PC-9 (cell line): ENCODE measurements at regions not wholly inside any gene's neighbourhood (a gene's known extent, or its start where the extent isn't known, plus 50 kb on each side); places are given as distances from the start of the nearest gene placed in this dataset.

Source experiments
- BruUV-seq: library from RNA; stranded (reverse); fragments of 400-500 nt; replicated peaks from 2 replicates; lab custom pipeline; 2021; lab: Mats Ljungman, UMichigan
- CTCF ChIA-PET: fragments of 300-600 bp; sonication (Branson Sonifier 250); formaldehyde crosslinking; loops from one replicate; lab custom pipeline; 2022; ENCODE audit warnings: antibody characterized with exemption; lab: Charles Lee
- POLR2A ChIA-PET: fragments of 300-600 bp; sonication (Branson Sonifier 250); formaldehyde crosslinking; loops from one replicate; lab custom pipeline; 2022; ENCODE audit warnings: antibody characterized with exemption; ENCODE audit not compliant: unreplicated experiment; lab: Charles Lee
- DNase-seq, 2 experiments: peaks; one replicate each; pipeline versions ENCODE4 v3.0.0 to v3.0.0-alpha.2; 2015 to 2022; ENCODE audit warnings: mixed read lengths in 1 of 2
- H2AFZ ChIP-seq: fragments of 200-600 bp; sonication (generic); 2 replicates; pipeline ENCODE4 v1.8.1; 2017; ENCODE audit warnings: antibody characterized with exemption
- H3F3A ChIP-seq: fragments of 200-600 bp; sonication (generic); 2 replicates; pipeline ENCODE4 v1.8.1; 2017; ENCODE audit warnings: antibody characterized with exemption, mild to moderate bottlenecking, low read depth; ENCODE audit not compliant: insufficient read depth
- H3K27ac ChIP-seq: fragments of 200-600 bp; sonication (generic); 2 replicates; pipeline ENCODE4 v1.6.1; 2016; ENCODE audit warnings: mixed run types
- H3K27me3 ChIP-seq: fragments of 200-600 bp; sonication (generic); 2 replicates; pipeline ENCODE4 v1.6.1; 2016; ENCODE audit warnings: low read depth, mixed run types; ENCODE audit not compliant: insufficient read depth
- H3K36me3 ChIP-seq: fragments of 200-600 bp; sonication (generic); 2 replicates; pipeline ENCODE4 v1.6.1; 2016; ENCODE audit warnings: low read depth, mixed run types
- H3K4me1 ChIP-seq: fragments of 200-600 bp; sonication (generic); replicated peaks from 2 replicates; pipeline ENCODE4 v1.6.1; 2016; ENCODE audit warnings: mixed run types; ENCODE audit not compliant: insufficient read depth
- H3K4me2 ChIP-seq: fragments of 200-600 bp; sonication (generic); 2 replicates; pipeline ENCODE4 v1.6.1; 2017; ENCODE audit warnings: mixed run types
- H3K4me3 ChIP-seq: fragments of 200-600 bp; sonication (generic); 2 replicates; pipeline ENCODE4 v1.6.1; 2016; ENCODE audit warnings: mixed run types
- H3K79me2 ChIP-seq: fragments of 200-600 bp; sonication (generic); 2 replicates; pipeline ENCODE4 v1.6.1; 2017; ENCODE audit warnings: low read depth, mixed run types
- H3K9me2 ChIP-seq: fragments of 200-600 bp; sonication (generic); 2 replicates; pipeline ENCODE4 v1.8.1; 2017; ENCODE audit warnings: mild to moderate bottlenecking; ENCODE audit not compliant: insufficient read depth
- H3K9me3 ChIP-seq: fragments of 200-600 bp; sonication (generic); 2 replicates; pipeline ENCODE4 v1.8.1; 2016; ENCODE audit warnings: low read depth; ENCODE audit not compliant: insufficient read depth
- H4K20me1 ChIP-seq: fragments of 200-600 bp; sonication (generic); 2 replicates; pipeline ENCODE4 v1.8.1; 2017; ENCODE audit not compliant: insufficient read depth
- EZH2 ChIP-seq: fragments of 200-600 bp; sonication (generic); IDR thresholded peaks from 2 replicates; pipeline ENCODE4 v1.8.0; 2017; ENCODE audit warnings: antibody characterized with exemption, low read depth
- intact Hi-C: fragments of 100-400 bp; cut with micrococcal nuclease; formaldehyde crosslinking; loops from one replicate; pipeline ENCODE4 v1.10.0; 2022; ENCODE audit not compliant: unreplicated experiment
- TF ChIP-seq, protein P1 (sequence below): fragments of 200-600 bp; sonication (generic); conservative IDR thresholded peaks from 2 replicates; pipeline ENCODE4 v1.6.1; 2017; ENCODE audit warnings: mixed run types, antibody characterized with exemption, mild to moderate bottlenecking, moderate library complexity

DNA sequence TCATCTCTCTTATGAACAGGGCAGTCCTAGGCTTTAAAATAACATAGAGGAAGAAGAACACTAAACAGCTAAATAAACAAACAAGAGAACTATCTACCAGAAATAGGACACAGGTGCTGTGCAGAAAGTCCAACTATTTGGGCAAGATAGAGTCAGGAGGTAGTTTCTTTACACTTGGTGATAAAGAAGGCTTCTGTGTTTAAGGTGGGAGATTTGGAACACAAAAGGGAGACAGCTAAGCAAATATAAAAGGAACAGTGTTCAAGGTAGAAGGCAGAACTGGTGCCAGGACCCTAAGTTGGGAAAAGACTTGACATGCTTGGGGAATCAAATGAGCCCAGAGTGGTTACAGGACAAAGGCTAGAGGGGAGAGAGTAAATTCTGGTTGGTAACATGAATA is 110.5 kb downstream of the MANEA start:
- BruUV-seq: no TSS peak
- POLR2A ChIA-PET: no interaction called here

DNA sequence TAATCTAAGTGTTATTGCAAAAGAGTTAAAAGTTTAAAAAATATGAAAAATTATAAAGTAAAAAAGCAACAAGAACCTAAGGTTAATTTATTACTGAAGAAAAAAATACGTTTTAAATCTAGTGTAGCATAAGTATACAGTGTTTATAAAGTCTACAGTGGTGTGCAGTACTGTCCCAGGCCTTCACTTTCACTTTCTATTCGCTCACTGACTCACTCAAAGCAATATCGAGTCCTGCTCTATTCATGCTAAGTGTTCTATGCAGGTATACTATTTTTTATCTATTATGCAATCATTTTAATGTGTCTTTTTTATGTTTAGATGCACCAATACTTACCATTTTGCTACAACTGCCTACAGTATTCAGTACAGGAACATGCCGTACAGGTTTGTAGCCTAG is 113.0 kb downstream of the MANEA start:
- peak overlapping the region; percentile 35; the same call in 1 of the 2 replicates for H3K4me3 ChIP-seq
- intact Hi-C loops: no loop called here
- CTCF ChIA-PET: no interaction called here

More for the DNA sequence above, 110.5 kb downstream of the MANEA start:
- H3K9me3 ChIP-seq: no peaks in the 10 kb centered on the region
- intact Hi-C loops: no loop called here
- no peaks in the 10 kb centered on the region for H3K36me3 ChIP-seq
- no peak overlapping the region for H3K27ac ChIP-seq
- H2AFZ ChIP-seq: no peak overlapping the region
- CTCF ChIA-PET: no interaction called here
- no peaks in the 10 kb centered on the region for H3K79me2 ChIP-seq
- 0 out of 2 replicates have a peak, but pooled peaks cover 5% of the 10 kb centered on the region for H3K4me1 ChIP-seq
- H3K27me3 ChIP-seq: no peaks in the 10 kb centered on the region
- no peaks in the 10 kb centered on the region for H3F3A ChIP-seq
- no peak overlapping the region for H3K4me3 ChIP-seq
- no peaks in the 10 kb centered on the region for H4K20me1 ChIP-seq
- no peak overlapping the region for H3K4me2 ChIP-seq
- TF ChIP-seq, protein P1, sequence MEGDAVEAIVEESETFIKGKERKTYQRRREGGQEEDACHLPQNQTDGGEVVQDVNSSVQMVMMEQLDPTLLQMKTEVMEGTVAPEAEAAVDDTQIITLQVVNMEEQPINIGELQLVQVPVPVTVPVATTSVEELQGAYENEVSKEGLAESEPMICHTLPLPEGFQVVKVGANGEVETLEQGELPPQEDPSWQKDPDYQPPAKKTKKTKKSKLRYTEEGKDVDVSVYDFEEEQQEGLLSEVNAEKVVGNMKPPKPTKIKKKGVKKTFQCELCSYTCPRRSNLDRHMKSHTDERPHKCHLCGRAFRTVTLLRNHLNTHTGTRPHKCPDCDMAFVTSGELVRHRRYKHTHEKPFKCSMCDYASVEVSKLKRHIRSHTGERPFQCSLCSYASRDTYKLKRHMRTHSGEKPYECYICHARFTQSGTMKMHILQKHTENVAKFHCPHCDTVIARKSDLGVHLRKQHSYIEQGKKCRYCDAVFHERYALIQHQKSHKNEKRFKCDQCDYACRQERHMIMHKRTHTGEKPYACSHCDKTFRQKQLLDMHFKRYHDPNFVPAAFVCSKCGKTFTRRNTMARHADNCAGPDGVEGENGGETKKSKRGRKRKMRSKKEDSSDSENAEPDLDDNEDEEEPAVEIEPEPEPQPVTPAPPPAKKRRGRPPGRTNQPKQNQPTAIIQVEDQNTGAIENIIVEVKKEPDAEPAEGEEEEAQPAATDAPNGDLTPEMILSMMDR: no peak
- TF ChIP-seq EZH2: no peak
- H3K9me2 ChIP-seq: no peaks in the 10 kb centered on the region
- no peak for DNase-seq

DNA sequence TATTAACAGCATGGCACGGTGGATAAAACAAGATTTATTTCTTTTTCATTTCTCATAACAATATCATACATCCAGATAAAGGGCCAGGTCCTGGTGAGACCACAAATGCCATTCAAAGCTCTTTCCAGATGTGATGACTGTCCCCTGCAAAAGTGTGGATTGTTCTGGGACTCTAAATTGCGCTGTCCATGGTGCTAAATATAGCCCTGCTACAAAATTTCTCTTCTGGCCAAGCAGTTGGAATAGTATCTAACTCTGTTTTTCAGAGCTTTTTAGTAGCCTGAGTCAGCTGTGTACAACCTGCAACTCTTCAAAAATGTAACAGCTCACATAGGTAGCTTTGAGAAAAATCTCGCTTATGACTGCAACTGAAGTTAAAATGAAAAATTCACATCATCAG is 115.8 kb downstream of the MANEA start:
- Histone ChIP-seq H3K79me2 (no peaks in the 10 kb centered on the region), H3K9me3 (no peaks in the 10 kb centered on the region), H3K4me1 (0 out of 2 replicates have a peak, but pooled peaks cover 5% of the 10 kb centered on the region), H3K4me2 (no peak overlapping the region), H4K20me1 (no peaks in the 10 kb centered on the region), H3K36me3 (no peaks in the 10 kb centered on the region), H3K9me2 (no peaks in the 10 kb centered on the region), H3K4me3 (no peak overlapping the region), H3F3A (no peaks in the 10 kb centered on the region), H2AFZ (no peak overlapping the region), H3K27ac (no peak overlapping the region), H3K27me3 (no peaks in the 10 kb centered on the region)
- no peak for DNase-seq
- no peak for TF ChIP-seq EZH2
- TF ChIP-seq, protein P1: no peak
- no TSS peak for BruUV-seq
- POLR2A ChIA-PET: no interaction called here
- CTCF ChIA-PET: no interaction called here
- intact Hi-C loops: no loop called here

More for the DNA sequence above, 113.0 kb downstream of the MANEA start:
- H3K36me3 ChIP-seq: no peaks in the 10 kb centered on the region
- H3K27ac ChIP-seq: no peak overlapping the region
- DNase-seq: no peak
- 0 out of 2 replicates have a peak overlapping the region, but pooled peaks have one; percentile 61 for H2AFZ ChIP-seq
- peak overlapping the region; percentile 70 for H3K4me2 ChIP-seq
- TF ChIP-seq, protein P1: no peak
- TF ChIP-seq EZH2: no peak
- POLR2A ChIA-PET: no interaction called here
- H3K27me3 ChIP-seq: no peaks in the 10 kb centered on the region
- BruUV-seq: no TSS peak
- no peaks in the 10 kb centered on the region for H3F3A ChIP-seq
- H3K9me3 ChIP-seq: no peaks in the 10 kb centered on the region
- no peaks in the 10 kb centered on the region for H3K79me2 ChIP-seq
- no peaks in the 10 kb centered on the region for H3K9me2 ChIP-seq
- no peaks in the 10 kb centered on the region for H4K20me1 ChIP-seq
- H3K4me1 ChIP-seq: 0 out of 2 replicates have a peak, but pooled peaks cover 5% of the 10 kb centered on the region
